Heart right ventricle (tissue), 16 donors: ENCODE measurements at regions not wholly inside any gene's neighbourhood (a gene's known extent, or its start where the extent isn't known, plus 50 kb on each side); places are given as distances from the start of the nearest gene placed in this dataset.
"Not testable (repeated sequence)": the region's sequence is repeated elsewhere in the genome, so short reads cannot be mapped to it uniquely, and the experiment has no call there.

Experiments used
- ATAC-seq, 8 donors: fragments of 200-7000 bp; cut with Tn5 transposase; one replicate each; pipeline ENCODE4 v1.9.1; 2020; ENCODE audit warnings: mild to moderate bottlenecking in 8 of 8, moderate library complexity in 8 of 8, moderate number of reproducible peaks in 1 of 8
- DNase-seq, 2 donors: peaks; one replicate each; pipeline ENCODE4 v3.0.0-alpha.2; 2020
- H3K27ac ChIP-seq, 10 donors: fragments of 200-600 bp; sonication (generic) in 2 of 10; one replicate each; pipeline versions ENCODE4 v1.5.0 to v1.8.0; 2020 to 2022; ENCODE audit warnings: mild to moderate bottlenecking in 3 of 10
- H3K27me3 ChIP-seq, 7 donors: fragments of 200-600 bp; one replicate each; pipeline ENCODE4 v1.8.0; 2021 to 2022; ENCODE audit warnings: mild to moderate bottlenecking in 2 of 7
- H3K36me3 ChIP-seq, 9 donors: fragments of 200-600 bp; sonication (generic) in 1 of 9; one replicate each; pipeline versions ENCODE4 v1.5.0 to v1.8.0; 2020 to 2022; ENCODE audit warnings: mild to moderate bottlenecking in 2 of 9
- H3K4me1 ChIP-seq, 9 donors: fragments of 200-600 bp; sonication (generic) in 1 of 9; one replicate each; pipeline versions ENCODE4 v1.5.0 to v1.8.0; 2020 to 2022; ENCODE audit warnings: mild to moderate bottlenecking in 4 of 9
- H3K4me3 ChIP-seq, 10 donors: fragments of 200-600 bp; sonication (generic) in 2 of 10; one replicate each; pipeline versions ENCODE4 v1.5.0 to v1.8.0; 2020 to 2022; ENCODE audit warnings: mild to moderate bottlenecking in 7 of 10, moderate library complexity in 2 of 10
- H3K9me3 ChIP-seq, 11 donors: fragments of 200-600 bp in 10 of 11; sonication (generic) in 2 of 11; one replicate each; pipeline versions ENCODE4 v1.5.0 to v1.8.0; 2013 to 2022; ENCODE audit warnings: mild to moderate bottlenecking in 2 of 11, control low read depth in 1 of 11, moderate library complexity in 1 of 11
- WGBS, 2 donors: extraction: QIAGEN DNeasy Blood & Tissue Kit; methylation state at CpG; one replicate each; pipeline ENCODE4 v1.1.7; 2013; ENCODE audit warnings: inconsistent platforms in 1 of 2; 5-methylcytosine and 5-hydroxymethylcytosine counted together
- intact Hi-C, 10 donors: fragments of 100-400 bp; cut with DNase I; formaldehyde crosslinking; loops; one replicate each; pipeline versions ENCODE4 v1.11.1 to v1.14.2; 2022
- donor health status: Arrhythmogenic right ventricular cardiomyopathy.
- donor health status: ischemic (EF 13 %, LVEDD 7.1; RV severe dilation, severe dysfunction).
- donor health status: healthy with polysubstance abuse.
- donor health status: DM: no; HTN: yes; CAD: no.
- donor health status: DM: no; HTN: no; CAD: no.
- donor health status: ischemic (EF 25% LVEDD 6.9; RV normal size, moderate dysfunction).
- donor health status: ischemic (EF 25% LVEDD 5.7; RV mildly dilated, moderate dysfunction).
- donor health status: healthy.
- donor health status: DM: yes; HTN: yes; CAD: no.
- donor health status: Ischemic cardiomyopathy.
- donor health status: ischemic (EF 35%, LVEDD 5.7; RV mildly dilated, moderate dysfunction).
- donor health status: nonischemic (EF 11% LVEDD 7.7; RV severe dilation, severe dysfunction).
- donor health status: DM: yes; HTN: yes; CAD: no.
- donor health status: PGD.
- donor health status: ischemic (EF 29% LVEDD 5.4; RV normal size, mild dysfunction).
- donor health status: nonischemic (EF 23%, LVEDD 6.1; RV moderate dilation, normal function).

- intact Hi-C loops, H3K27ac ChIP-seq, H3K27me3 ChIP-seq, H3K4me1 ChIP-seq, H3K9me3 ChIP-seq, H3K4me3 ChIP-seq, DNase-seq, H3K36me3 ChIP-seq: not testable (repeated sequence)
- ATAC-seq, result peak; percentile 63 to 87 (median 74)
- no CpG with 5 or more reads among the region's 10 CpGs for WGBS, 2 donors
Observed at GRCh38 chr2:110316051-110316865, 103.9 kb upstream of the MTLN start.

DNA sequence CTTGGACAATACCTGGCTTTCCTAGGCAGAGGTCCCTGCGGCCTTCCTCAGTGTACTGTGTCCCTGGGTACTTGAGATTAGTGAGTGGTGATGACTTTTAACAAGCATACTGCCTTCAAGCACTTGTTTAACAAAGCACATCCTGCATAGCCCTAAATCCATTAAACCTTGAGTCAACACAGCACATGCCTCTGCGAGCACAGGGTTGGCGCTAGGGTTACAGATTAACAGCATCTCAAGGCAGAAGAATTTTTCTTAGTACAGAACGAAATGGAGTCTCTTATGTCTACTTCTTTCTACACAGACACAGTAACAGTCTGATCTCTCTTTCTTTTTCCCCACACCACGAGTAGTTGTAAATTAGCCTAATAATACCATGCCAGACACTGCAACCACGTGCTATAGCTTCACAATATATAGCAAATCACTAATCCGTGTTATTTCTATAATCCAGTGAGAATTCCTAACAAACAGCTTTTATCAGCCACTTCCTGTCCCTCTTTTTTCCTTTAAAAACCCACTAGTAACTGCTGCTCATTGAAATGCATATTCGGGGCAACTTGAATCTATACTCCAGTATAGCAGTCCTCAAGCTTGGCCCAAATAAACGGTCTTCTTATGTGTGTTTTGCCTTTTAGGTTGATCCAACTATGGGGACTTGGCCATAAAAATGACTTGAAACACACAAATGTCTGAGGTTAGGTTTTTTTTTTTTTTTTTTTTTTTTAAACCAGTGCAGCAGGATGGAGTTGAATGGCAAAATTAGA lies 102.9 kb upstream of the MTLN start:
- H3K36me3 ChIP-seq, intact Hi-C loops, H3K4me1 ChIP-seq, H3K27ac ChIP-seq, ATAC-seq, DNase-seq, H3K27me3 ChIP-seq, H3K4me3 ChIP-seq, H3K9me3 ChIP-seq: not testable (repeated sequence)
- WGBS, 2 donors, result no CpG with 5 or more reads among the region's 9 CpGs

GRCh38 chr2:110314472-110314871 lies 102.1 kb upstream of the MTLN start:
- intact Hi-C loops, H3K27ac ChIP-seq, DNase-seq, H3K36me3 ChIP-seq, ATAC-seq, H3K4me3 ChIP-seq, H3K27me3 ChIP-seq, H3K4me1 ChIP-seq, H3K9me3 ChIP-seq: not testable (repeated sequence)
- 97 to 98% methylated on average over 2 of the region's 10 CpGs for WGBS, 2 donors

GRCh38 chr2:110313032-110313431 lies 100.7 kb upstream of the MTLN start:
- not testable (repeated sequence) for H3K4me3 ChIP-seq

DNA sequence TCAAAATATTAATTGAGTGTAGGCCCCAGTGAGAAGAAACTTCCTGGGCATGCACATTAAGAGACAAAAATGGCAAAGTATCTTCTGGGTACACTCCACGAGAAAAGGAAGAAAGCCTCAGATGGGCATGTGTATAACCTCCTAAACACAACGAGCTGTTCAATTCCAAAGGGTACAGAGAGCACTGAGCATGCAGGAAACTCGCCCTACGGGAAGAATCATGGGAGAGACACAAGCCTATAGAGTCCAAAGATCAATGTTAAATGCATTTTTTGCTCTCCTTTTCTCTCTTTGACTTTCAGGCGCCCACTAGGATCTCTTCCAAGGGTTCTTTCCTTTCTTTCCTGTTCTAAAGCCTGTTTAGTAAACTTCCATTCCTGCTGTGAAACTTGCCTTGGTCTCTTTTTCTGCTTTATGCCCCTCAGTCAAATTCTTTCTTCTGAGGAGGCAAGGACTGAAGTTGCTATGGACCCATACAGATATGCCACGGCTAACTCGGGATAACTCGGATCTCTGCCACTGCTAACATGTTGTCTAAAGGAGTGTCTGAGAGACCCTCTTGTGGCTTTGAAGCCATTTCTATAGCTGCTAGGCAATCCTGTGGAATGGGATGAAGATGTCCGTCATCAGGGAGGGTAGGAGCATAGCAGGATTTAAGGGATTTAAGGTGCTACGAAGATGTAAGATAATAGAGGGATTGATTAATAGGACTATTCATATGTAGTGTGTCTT lies 99.5 kb upstream of the MTLN start:
- intact Hi-C loops, H3K36me3 ChIP-seq, H3K4me3 ChIP-seq, H3K9me3 ChIP-seq, H3K27ac ChIP-seq, H3K4me1 ChIP-seq, ATAC-seq, DNase-seq, H3K27me3 ChIP-seq: not testable (repeated sequence)
- 95 to 97% methylated on average over 3 of the region's 10 CpGs for WGBS, 2 donors

More at GRCh38 chr2:110313032-110313431, 100.7 kb upstream of the MTLN start:
- H3K4me1 ChIP-seq, DNase-seq, intact Hi-C loops, ATAC-seq, H3K36me3 ChIP-seq, H3K27ac ChIP-seq, H3K27me3 ChIP-seq, H3K9me3 ChIP-seq: not testable (repeated sequence)

GRCh38 chr2:110310988-110311475 lies 98.7 kb upstream of the MTLN start:
- H3K27ac ChIP-seq, DNase-seq, H3K4me3 ChIP-seq, H3K4me1 ChIP-seq, intact Hi-C loops, H3K36me3 ChIP-seq, H3K9me3 ChIP-seq, H3K27me3 ChIP-seq, ATAC-seq: not testable (repeated sequence)

GRCh38 chr2:110308728-110309127 lies 96.4 kb upstream of the MTLN start:
- 22 to 59% methylated on average over 2 of the region's 3 CpGs for WGBS, 2 donors

DNA sequence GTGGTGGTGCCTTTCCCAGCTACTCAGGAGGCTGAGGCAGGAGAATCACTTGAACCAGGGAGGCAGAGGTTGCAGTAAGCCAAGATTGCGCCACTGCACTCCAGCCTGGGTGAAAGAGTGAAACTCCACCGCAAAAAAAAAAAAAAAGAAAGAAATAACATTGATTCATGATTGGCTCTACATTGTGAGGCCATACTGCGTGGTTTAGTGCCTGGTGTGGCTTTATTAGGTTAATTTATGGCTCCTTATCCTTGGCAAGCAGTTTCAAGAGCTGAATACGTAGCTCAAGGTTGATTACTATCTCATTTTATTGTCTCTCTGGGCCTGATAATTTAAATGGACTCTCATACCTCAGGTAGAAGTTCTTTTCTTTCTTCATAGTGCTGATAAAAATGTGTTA lies 80.5 kb upstream of the MTLN start:
- H3K9me3 ChIP-seq, ATAC-seq, H3K4me3 ChIP-seq, H3K27me3 ChIP-seq, intact Hi-C loops, H3K36me3 ChIP-seq, DNase-seq, H3K4me1 ChIP-seq, H3K27ac ChIP-seq: not testable (repeated sequence)
- 89 to 100% methylated on average over 1 to 3 of the region's 4 CpGs for WGBS, 2 donors

More at GRCh38 chr2:110308728-110309127, 96.4 kb upstream of the MTLN start:
- H3K27me3 ChIP-seq, H3K27ac ChIP-seq, DNase-seq, H3K9me3 ChIP-seq, H3K4me1 ChIP-seq, H3K36me3 ChIP-seq, intact Hi-C loops, H3K4me3 ChIP-seq: not testable (repeated sequence)
- ATAC-seq, result peak in 5 of 8 donors; percentile 17 to 78 (median 54)

- DNase-seq, H3K27ac ChIP-seq, intact Hi-C loops, H3K27me3 ChIP-seq, H3K36me3 ChIP-seq, H3K4me3 ChIP-seq, H3K4me1 ChIP-seq, H3K9me3 ChIP-seq: not testable (repeated sequence)
- peak in 2 of 8 donors; percentile 24 to 35 for ATAC-seq
- 82 to 84% methylated on average over 5 to 6 of the region's 6 CpGs for WGBS, 2 donors
Observed at GRCh38 chr2:110291909-110292579, 79.7 kb upstream of the MTLN start.

GRCh38 chr2:110287817-110288216 lies 75.5 kb upstream of the MTLN start:
- DNase-seq, H3K36me3 ChIP-seq, H3K4me1 ChIP-seq, intact Hi-C loops, H3K4me3 ChIP-seq, ATAC-seq, H3K27ac ChIP-seq, H3K27me3 ChIP-seq, H3K9me3 ChIP-seq: not testable (repeated sequence)
- no CpG with 5 or more reads among the region's 8 CpGs for WGBS, 2 donors
